ENCODE measurements at regions not wholly inside any gene's neighbourhood (a gene's known extent, or its start where the extent isn't known, plus 50 kb on each side); places are given as distances from the start of the nearest gene placed in this dataset.

DNA sequence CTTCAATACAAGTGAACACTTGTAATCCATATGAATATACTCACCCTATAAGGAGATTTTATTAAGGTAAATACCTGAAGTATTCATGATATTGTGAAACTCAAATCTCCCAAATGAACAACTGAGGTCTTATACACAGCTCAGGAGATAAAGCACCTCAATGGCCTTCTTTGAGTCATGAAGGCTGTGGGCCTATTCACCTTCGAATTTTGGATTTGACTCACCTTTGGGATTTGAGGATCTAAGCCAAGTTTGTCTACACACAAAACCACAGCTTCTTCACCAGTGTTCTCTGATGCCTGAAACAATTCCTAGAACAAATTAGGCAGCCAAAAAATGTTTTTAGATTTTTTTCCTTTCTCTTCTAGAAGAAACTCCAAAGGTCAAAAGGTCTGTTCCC lies 194.1 kb downstream of the NUAK1 start:
- no peaks in the 10 kb centered on the region for H3K4me1 ChIP-seq (ENCODE audit: control insufficient read depth, insufficient read depth, low read length)
- Mint-ChIP-seq H3K27me3 (ENCODE audit: insufficient read depth) (peaks cover 2% of the 10 kb centered on the region), H3K4me1 (no peaks in the 10 kb centered on the region), H3K4me3 (no peak overlapping the region), H3K9me3 (peaks cover 5% of the 10 kb centered on the region), H3K27ac (no peak overlapping the region), H3K36me3 (ENCODE audit: low read depth) (no peaks in the 10 kb centered on the region)
- no peak for TF ChIP-seq CTCF (conservative IDR thresholded peaks at IDR 0.05)
- no peak for DNase-seq
- H3K27me3 ChIP-seq (ENCODE audit: control insufficient read depth, insufficient read depth, low read length, poor library complexity, severe bottlenecking) = no peaks in the 10 kb centered on the region
- no peaks in the 10 kb centered on the region for H3K9me3 ChIP-seq (ENCODE audit: control insufficient read depth, low read length)
- no peak overlapping the region for H3K4me3 ChIP-seq (ENCODE audit: low read length)
- no peaks in the 10 kb centered on the region for H3K36me3 ChIP-seq (ENCODE audit: control insufficient read depth, insufficient read depth, low read length)
- WGBS, 2 experiments (ENCODE audit: insufficient coverage in 1 of 2, insufficient read length in 1 of 2) = 96 to 100% methylated on average over 1 of the region's 1 CpG
- H3K27ac ChIP-seq (ENCODE audit: low read depth, low read length) = no peak overlapping the region
- H3K9ac ChIP-seq (ENCODE audit: extremely low read depth, low read length, poor library complexity, severe bottlenecking) = no peak overlapping the region

GRCh38 chr12:105945880-105946279 lies 192.9 kb downstream of the NUAK1 start:
- DNase-seq = no peak
- no peak for TF ChIP-seq CTCF (conservative IDR thresholded peaks at IDR 0.05)
- H3K4me3 ChIP-seq (ENCODE audit: low read length) = no peak overlapping the region
- 30% methylated on average over 1 of the region's 1 CpG; no CpG with 5 or more reads in 1 of the 2 experiments for WGBS, 2 experiments (ENCODE audit: insufficient coverage in 1 of 2, insufficient read length in 1 of 2)
- peaks cover 2% of the 10 kb centered on the region for H3K27me3 Mint-ChIP-seq (ENCODE audit: insufficient read depth)
- H3K4me1 ChIP-seq (ENCODE audit: control insufficient read depth, insufficient read depth, low read length) = no peaks in the 10 kb centered on the region
- no peak overlapping the region for H3K27ac ChIP-seq (ENCODE audit: low read depth, low read length)
- H3K9ac ChIP-seq (ENCODE audit: extremely low read depth, low read length, poor library complexity, severe bottlenecking) = no peak overlapping the region
- no peaks in the 10 kb centered on the region for H3K9me3 ChIP-seq (ENCODE audit: control insufficient read depth, low read length)
- H3K27me3 ChIP-seq (ENCODE audit: control insufficient read depth, insufficient read depth, low read length, poor library complexity, severe bottlenecking) = no peaks in the 10 kb centered on the region
- no peak overlapping the region for H3K4me3 Mint-ChIP-seq
- no peaks in the 10 kb centered on the region for H3K4me1 Mint-ChIP-seq
- no peak overlapping the region for H3K27ac Mint-ChIP-seq
- H3K9me3 Mint-ChIP-seq = peaks cover 5% of the 10 kb centered on the region
- no peaks in the 10 kb centered on the region for H3K36me3 ChIP-seq (ENCODE audit: control insufficient read depth, insufficient read depth, low read length)
- no peaks in the 10 kb centered on the region for H3K36me3 Mint-ChIP-seq (ENCODE audit: low read depth)

DNA sequence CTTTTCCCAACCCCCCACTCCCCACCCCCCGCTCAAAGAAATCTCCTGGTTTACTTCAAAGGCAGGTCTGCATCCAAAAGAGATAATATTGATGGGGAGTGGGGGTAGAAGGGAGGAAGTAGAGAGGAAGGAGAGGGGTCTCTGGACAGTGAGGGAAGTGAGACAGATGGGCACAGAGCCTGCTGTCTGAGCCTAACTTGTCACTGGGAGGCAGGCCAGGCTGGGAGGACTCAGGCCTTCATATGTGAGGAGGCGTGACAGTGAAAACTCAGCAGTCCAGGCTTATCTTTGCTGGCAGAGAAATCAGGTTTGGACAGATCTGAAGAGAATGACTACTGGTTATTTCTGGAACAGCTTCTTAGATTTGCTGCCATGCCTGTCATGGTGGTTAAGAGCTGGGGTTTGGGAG lies 192.3 kb downstream of the NUAK1 start:
- H3K4me1 Mint-ChIP-seq = no peaks in the 10 kb centered on the region
- no peaks in the 10 kb centered on the region for H3K36me3 Mint-ChIP-seq (ENCODE audit: low read depth)
- H3K9me3 Mint-ChIP-seq = peaks cover 5% of the 10 kb centered on the region
- Histone ChIP-seq H3K9ac (ENCODE audit: extremely low read depth, low read length, poor library complexity, severe bottlenecking) (no peak overlapping the region), H3K36me3 (ENCODE audit: control insufficient read depth, insufficient read depth, low read length) (no peaks in the 10 kb centered on the region), H3K27me3 (ENCODE audit: control insufficient read depth, insufficient read depth, low read length, poor library complexity, severe bottlenecking) (no peaks in the 10 kb centered on the region), H3K9me3 (ENCODE audit: control insufficient read depth, low read length) (no peaks in the 10 kb centered on the region), H3K4me1 (ENCODE audit: control insufficient read depth, insufficient read depth, low read length) (no peaks in the 10 kb centered on the region), H3K27ac (ENCODE audit: low read depth, low read length) (peak overlapping the region; percentile 19), H3K4me3 (ENCODE audit: low read length) (no peak overlapping the region)
- no peak for TF ChIP-seq CTCF (conservative IDR thresholded peaks at IDR 0.05)
- H3K27me3 Mint-ChIP-seq (ENCODE audit: insufficient read depth) = peaks cover 2% of the 10 kb centered on the region
- 91 to 100% methylated on average over 1 of the region's 2 CpGs for WGBS, 2 experiments (ENCODE audit: insufficient coverage in 1 of 2, insufficient read length in 1 of 2)
- no peak for DNase-seq
- no peak overlapping the region for H3K27ac Mint-ChIP-seq
- H3K4me3 Mint-ChIP-seq = no peak overlapping the region

All from endodermal cell (in vitro differentiated cells).